GM21381 (cell line): ENCODE measurements at regions not wholly inside any gene's neighbourhood (a gene's known extent, or its start where the extent isn't known, plus 50 kb on each side); places are given as distances from the start of the nearest gene placed in this dataset.
"Not testable (repeated sequence)": the region's sequence is repeated elsewhere in the genome, so short reads cannot be mapped to it uniquely, and the experiment has no call there.

Source experiments
- ATAC-seq: cut with Tn5 transposase; IDR thresholded peaks from one replicate; pipeline ENCODE4 v1.9.1; 2021; ENCODE audit warnings: mild to moderate bottlenecking, moderate library complexity; ENCODE audit not compliant: unreplicated experiment

GRCh38 chr2:224263571-224264043, 138.3 kb downstream of the FAM124B start:
- no peak for ATAC-seq

DNA sequence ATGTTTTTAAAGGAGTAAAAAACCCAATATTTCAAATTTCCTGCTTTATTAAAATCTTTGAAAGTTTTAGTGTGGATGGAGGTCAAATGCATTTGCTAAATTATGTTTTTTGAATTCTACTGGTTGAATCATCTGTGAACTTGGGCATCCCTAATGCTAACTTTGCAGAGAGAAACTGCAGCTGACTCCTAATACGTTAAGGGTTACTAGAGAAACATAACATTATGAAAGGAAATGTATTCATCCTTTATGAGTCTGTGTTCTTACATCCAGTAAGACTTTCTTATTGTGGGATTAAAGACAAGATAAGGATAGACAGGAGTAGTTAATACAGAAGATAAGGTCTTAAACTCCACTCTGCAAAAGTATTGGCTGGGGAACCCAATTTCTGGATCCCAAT, 140.6 kb downstream of the FAM124B start:
- ATAC-seq: no peak

DNA sequence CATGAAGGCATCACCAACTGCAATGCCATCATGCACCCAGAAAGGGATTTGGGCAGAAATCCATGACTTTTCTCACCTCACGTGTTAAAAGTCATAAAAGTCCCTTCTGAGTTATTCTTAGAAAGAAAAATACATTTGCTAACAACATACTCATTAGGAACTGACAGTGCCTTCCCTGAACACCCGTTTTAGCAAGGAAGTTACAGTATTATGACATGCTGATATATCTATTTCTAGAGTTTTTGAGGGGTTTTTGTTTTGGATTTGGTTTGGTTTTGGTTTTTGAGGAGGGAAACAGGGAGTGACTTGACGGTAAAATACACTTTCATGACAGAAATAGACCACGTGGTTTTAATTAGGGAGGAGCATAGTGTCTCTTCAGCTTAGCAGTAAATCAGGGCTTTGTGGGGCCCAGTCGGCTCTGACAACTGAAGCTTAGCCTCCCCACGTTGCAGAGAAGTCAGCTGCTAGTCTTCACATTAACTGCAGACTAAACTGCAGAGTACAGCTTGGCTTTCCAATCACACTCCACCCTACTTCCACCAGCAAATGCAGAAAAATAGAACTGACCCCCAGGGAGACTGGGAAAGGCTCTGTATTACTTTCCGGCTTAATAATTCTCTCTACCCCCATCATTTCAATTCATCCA, 141.4 kb downstream of the FAM124B start:
- ATAC-seq: no peak

DNA sequence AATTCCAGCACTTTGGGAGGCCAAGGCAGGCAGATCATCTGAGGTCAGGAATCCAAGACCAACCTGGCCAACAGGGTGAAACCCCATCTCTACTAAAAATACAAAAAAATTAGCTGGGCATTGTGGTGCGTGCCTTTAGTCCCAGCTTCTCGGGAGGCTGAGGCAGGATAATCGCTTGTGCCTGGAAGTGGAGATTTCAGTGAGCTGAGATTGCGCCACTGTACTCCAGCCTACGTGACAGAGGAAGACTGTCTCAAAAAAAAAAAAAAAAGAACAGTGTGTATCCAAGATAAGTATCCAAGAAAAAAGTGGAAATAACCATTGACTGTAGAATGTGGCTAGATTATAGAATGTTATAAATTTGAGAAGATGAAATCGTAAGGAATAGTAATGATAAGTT, 142.1 kb downstream of the FAM124B start:
- no peak for ATAC-seq

GRCh38 chr2:224258059-224258458, 143.8 kb downstream of the FAM124B start:
- no peak for ATAC-seq

DNA sequence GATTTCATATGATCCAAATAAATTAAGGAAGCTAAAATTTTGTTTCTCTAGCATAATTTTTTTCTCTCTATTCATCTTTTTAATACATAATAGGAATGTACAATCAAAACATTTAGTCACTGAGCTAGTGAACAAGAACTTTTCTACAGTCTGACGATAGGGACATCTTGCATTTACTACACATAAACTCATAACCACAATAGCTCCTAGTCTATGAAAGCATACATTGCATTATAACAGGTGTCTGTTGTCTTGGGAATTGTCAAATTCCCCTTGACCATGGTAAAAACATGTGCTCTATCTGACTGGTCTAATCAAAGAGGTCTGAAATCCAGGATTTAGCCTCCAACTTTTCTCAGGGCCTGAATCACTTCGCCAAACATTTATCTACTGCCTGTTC, 144.8 kb downstream of the FAM124B start:
- ATAC-seq: no peak

- ATAC-seq: no peak
Measured at GRCh38 chr2:224253464-224253863, 148.4 kb downstream of the FAM124B start.

DNA sequence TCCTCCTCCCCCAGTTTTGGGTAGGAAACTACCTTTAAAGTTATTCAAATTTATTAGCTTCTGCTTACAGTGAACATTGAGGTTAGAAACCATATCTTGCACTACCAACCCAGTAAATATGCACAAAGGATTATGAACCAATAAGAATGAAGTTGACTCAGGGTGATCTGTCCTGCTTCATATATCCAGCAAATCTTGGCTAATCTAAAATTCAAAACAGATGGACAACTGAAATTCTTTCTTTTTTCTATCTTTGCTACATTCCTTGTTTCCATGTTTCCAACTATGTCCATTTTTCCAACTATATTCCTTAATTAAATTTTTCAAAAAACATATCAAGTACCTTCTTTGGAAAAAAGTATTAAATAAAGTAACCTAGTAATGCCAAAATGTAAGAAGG, 149.3 kb downstream of the FAM124B start:
- no peak for ATAC-seq

- no peak for ATAC-seq
Measured at GRCh38 chr2:224248944-224249371, 152.9 kb downstream of the FAM124B start.

GRCh38 chr2:224242561-224242960, 159.3 kb downstream of the FAM124B start:
- no peak for ATAC-seq

- ATAC-seq: no peak
Measured at GRCh38 chr2:224241812-224242211, 160.1 kb downstream of the FAM124B start.

GRCh38 chr2:224241001-224241400, 160.9 kb downstream of the FAM124B start:
- no peak for ATAC-seq

- ATAC-seq: no peak
Measured at GRCh38 chr2:224223851-224224555, 177.9 kb downstream of the FAM124B start.

- no peak for ATAC-seq
Measured at GRCh38 chr2:224222974-224223373, 178.9 kb downstream of the FAM124B start.

DNA sequence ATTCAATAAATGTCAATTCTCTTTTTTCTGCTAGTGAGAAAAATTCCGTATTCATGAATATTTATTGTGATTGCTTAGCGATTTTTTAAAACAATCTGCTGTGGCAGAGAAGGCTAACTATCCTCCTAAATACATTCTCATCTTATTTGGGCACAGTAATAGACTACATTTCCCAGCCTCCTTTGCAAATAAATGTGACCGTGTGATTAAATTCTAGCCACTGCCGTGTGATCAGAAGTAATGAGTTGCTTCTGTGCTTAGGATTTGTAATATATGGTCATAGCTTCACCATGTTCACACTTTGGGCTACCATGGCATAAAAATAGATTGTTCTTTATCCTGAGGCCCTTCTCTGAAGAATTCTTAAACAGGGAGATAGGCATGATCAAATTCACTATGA, 179.6 kb downstream of the FAM124B start:
- no peak for ATAC-seq

DNA sequence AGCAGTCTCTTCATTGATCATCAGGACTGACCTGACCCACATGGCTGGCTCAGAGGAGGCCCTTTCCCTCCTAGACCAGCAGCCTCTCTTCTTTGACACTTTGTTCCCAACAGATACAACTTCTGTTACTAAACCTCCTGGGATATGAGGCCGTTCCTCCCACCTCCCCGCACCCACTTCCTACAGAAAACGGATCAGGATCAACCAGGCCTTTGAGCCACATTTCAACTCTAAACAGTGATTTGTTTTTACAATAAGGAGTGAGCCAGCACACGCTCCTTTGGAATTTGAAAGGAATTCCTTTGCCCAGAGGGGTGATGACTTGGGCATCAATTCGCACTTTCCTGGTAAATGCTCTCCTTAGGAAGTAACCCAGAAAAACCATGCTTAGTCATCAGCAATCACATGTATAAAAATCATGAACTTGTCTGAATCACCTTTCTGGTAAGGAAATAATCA, 180.4 kb downstream of the FAM124B start:
- ATAC-seq: no peak

DNA sequence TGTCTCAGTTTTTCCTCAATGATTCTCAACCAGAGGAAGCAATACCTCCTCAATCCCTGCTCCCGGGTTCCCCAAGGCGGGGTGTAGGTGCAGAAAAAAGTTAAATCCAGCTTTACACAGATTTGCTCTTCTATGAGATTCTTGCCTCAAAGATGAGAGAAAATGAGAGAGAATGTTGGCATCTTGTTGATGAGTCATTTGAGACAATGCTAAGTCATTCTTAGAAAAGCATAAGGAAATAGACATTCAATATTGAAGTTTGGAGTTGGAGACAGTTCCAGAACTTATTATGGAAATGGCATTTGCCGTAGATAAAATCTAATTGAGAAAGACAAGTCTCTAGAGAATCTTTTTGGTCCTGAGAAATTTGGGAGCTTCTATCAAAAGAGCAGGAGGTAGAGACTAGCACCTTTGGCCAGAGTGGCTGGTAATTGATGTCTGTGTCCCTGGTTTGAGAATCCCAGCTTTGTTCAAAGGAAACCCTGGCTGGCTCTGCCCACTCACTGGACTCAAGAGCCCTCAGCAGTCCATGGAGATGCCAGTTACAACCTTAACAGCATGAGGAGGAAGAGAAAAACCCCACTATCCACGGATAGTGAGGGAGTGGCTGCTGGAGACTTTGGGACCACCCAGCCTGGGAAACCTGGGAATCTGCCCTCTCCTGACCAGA, 181.2 kb downstream of the FAM124B start:
- ATAC-seq: no peak

- no peak for ATAC-seq
Measured at GRCh38 chr2:224219781-224220180, 180.7 kb upstream of the SERPINE2 start.

DNA sequence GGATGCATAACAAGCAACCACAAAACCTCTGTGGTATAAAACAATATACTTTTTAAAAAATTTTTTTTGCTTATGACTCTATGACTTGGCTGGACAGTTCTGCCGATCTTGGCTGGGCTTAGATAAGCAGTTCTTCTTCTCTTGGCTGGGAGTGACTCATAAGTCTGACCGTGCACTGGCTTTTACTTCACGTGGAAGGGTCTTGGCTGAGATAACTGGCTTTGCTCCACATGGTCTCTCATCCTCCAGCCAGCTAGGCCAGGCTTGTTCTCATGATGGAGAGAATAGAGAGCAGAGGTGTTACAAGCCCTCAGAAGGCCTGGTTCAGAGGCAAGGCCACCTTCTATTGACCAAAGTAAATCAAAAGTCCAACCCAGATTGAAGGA, 178.9 kb upstream of the SERPINE2 start:
- no peak for ATAC-seq

DNA sequence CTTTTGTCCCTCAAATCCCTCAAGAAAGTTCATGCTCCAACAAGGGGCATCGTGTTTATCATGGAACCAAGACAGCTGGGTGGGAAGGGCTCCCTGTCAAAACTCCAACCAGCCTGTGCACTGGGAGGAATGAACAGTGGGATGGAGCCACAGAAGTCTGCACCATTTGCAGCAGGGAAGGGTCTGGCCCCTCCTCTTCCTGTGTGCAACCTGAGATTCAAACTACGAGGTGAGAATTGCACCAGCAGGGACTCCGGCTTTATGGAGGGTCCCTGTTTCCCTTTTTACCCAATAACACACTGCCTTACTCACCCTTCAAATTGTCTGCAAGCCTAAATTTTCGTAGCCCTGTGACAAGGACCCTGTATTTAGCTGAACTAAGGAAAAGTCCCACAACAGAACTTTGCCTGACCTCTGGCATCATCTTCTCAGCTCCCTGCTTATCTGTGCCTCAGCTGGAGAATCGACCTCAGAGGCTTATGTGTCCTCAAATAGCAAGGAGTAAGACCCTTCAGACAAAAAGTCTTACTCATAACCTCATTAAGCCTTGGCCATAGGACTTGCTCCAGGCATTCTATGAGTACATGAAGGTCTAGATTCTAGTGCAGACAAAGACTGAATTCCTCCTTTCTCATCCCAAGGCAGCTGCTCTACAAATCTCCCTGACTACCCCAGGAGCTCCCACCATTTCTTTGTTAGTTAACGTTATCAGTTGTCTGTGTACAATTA, 178.3 kb upstream of the SERPINE2 start:
- ATAC-seq: no peak

DNA sequence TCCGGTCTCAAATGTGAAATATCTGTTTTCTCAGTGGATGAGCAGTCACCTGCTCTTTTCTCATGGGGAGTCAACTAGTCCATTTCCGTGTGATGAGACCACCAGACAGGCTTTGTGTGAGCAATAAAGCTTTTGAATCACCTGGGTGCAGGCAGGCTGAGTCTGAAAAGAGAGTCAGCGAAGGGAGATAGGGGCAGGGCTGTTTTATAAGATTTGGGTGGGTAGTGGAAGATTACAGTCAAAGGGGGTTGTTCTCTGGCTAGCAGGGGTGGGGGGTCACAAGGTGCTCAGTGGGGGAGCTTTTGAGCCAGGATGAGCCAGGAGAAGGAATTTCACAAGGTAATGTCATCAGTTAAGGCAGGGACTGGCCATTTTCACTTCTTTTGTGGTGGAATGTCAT, 176.5 kb upstream of the SERPINE2 start:
- not testable (repeated sequence) for ATAC-seq
